Natural killer cell treated with Interleukin-12 subunit alpha and Interleukin-12 subunit beta and Interleukin-15 and Interleukin-18, amount 100 ng/mL, for 72 hours (primary cell): ENCODE measurements at regions not wholly inside any gene's neighbourhood (a gene's known extent, or its start where the extent isn't known, plus 50 kb on each side); places are given as distances from the start of the nearest gene placed in this dataset.

Source experiments
- ATAC-seq, 2 donors: fragments of 150-1000 bp; cut with Tn5 transposase in 1 of 2; sonication (Bioruptor Pico), chemical (Tn5 transposase) in 1 of 2; 2 replicates each; pipeline ENCODE4 v1.10.0; 2021
- DNase-seq: peaks from one replicate; pipeline ENCODE4 v3.0.0; 2022; ENCODE audit warnings: low spot score
- H3K27ac Mint-ChIP-seq, 2 donors: 1 replicate in 1 of 2; 2 replicates in 1 of 2; pipeline ENCODE4 v1.8.0; 2022; ENCODE audit warnings: mixed read lengths in 2 of 2, mild to moderate bottlenecking in 1 of 2, moderate library complexity in 1 of 2
- H3K27me3 Mint-ChIP-seq, 2 donors: 1 replicate in 1 of 2; 2 replicates in 1 of 2; pipeline ENCODE4 v1.8.0; 2022; ENCODE audit warnings: mixed read lengths in 2 of 2
- H3K36me3 Mint-ChIP-seq: one replicate; pipeline ENCODE4 v1.8.0; 2022; ENCODE audit warnings: mixed read lengths
- H3K4me1 Mint-ChIP-seq, 2 donors: 1 replicate in 1 of 2; 2 replicates in 1 of 2; pipeline ENCODE4 v1.8.0; 2022; ENCODE audit warnings: low read depth in 2 of 2, mixed read lengths in 2 of 2, mild to moderate bottlenecking in 1 of 2
- H3K4me3 Mint-ChIP-seq: one replicate; pipeline ENCODE4 v1.8.0; 2022; ENCODE audit warnings: mixed read lengths
- H3K9me3 Mint-ChIP-seq: 2 replicates; pipeline ENCODE4 v1.8.0; 2022; ENCODE audit warnings: mixed read lengths

DNA sequence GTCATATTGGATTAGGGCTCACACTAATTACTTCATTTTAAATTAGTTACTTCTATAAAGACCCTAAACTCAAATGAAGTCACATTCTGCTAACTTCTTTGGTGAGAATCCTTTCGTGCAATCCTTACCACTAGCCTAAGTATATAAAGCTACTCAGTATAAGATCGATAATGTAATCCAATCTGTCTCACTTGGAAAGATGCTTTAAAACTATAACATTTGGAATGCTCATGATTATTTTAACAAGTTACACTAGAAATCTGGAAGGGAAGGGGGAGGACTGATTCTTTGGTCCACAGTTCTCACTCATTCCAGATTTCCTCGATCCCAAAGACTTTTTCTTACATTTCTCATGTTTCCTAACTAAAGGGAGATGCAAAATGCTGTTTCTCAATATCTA lies 336.4 kb upstream of the SLIT2 start:
- H3K36me3 Mint-ChIP-seq = peaks cover 7% of the 10 kb centered on the region
- H3K9me3 Mint-ChIP-seq = peaks cover 28% of the 10 kb centered on the region
- H3K4me3 Mint-ChIP-seq = no peak overlapping the region
- no peak overlapping the region for H3K27ac Mint-ChIP-seq
- ATAC-seq (no peak), DNase-seq (no peak)
- H3K27me3 Mint-ChIP-seq = no peaks in the 10 kb centered on the region
- no peaks in the 10 kb centered on the region for H3K4me1 Mint-ChIP-seq

DNA sequence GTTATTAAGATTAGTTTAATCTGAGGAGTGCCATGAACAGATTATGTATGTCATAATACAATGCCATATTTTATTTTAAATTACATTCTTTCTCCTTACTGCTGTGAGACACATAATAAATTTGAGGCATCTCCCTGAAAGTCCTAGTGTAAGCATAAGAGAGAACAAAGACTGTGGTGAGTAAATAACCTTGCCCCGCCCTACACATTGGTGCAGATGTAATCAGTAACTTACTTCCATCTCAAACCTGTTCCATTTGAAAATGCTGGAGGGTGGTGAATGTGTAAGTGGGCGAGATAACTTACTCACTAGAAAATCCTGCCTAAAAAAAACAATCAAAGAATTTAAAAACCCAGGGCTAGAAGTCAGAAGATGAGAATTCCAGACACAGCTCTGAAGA lies 338.1 kb upstream of the SLIT2 start:
- Mint-ChIP-seq H3K27me3 (no peaks in the 10 kb centered on the region), H3K9me3 (peaks cover 21% of the 10 kb centered on the region), H3K4me3 (no peak overlapping the region), H3K36me3 (peaks cover 3% of the 10 kb centered on the region), H3K27ac (no peak overlapping the region), H3K4me1 (no peaks in the 10 kb centered on the region)
- DNase-seq = no peak
- no peak for ATAC-seq

DNA sequence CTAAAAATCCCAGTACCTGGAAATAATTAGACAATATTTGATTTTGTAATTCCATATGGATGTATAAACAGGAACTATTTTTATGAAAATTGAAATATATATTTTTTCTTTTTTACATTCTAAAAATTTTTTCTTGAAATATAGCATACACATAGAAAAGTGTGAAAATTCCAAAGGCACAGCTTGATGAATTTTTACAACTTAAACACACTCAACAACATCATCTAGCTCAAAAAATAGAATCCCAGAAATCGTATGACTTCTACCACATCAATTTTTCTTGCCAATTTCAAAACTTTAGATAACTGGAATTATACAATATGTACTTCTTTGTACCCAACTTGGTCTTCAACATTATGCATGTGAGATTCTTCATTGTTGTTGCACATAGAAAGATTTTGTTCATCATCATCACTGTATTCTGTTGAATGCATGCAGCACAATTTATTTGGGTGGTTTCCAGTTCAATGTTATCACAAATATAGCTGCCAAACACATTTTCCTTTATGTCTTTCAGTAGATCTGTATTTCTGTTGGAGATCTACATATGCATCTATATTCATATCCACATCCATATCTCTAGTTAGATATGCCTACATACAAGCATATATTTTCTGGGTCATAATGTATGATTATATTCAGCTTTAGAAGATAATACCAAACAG lies 340.7 kb upstream of the SLIT2 start:
- H3K4me3 Mint-ChIP-seq = no peak overlapping the region
- no peaks in the 10 kb centered on the region for H3K27me3 Mint-ChIP-seq
- DNase-seq = no peak
- ATAC-seq = no peak
- H3K9me3 Mint-ChIP-seq = peaks cover 15% of the 10 kb centered on the region
- no peaks in the 10 kb centered on the region for H3K36me3 Mint-ChIP-seq
- H3K27ac Mint-ChIP-seq = no peak overlapping the region
- no peaks in the 10 kb centered on the region for H3K4me1 Mint-ChIP-seq

DNA sequence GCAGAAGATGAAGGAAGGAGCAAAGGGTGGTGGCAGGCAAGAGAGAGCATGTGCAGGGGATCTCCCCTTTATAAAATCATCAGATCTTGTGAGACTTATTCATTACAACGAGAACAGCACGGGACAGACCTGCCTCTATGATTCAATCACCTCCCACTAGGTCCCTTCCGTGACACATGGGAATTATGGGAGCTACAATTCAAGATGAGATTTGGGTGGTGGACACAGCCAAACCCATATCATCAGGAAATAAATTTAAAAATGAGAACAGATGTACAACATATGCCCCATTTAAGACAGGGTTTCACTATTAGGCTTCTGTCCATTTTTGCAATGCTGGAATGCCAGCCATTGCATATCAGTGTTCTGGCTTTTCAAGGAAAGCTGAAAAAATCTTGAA lies 346.7 kb upstream of the SLIT2 start:
- no peaks in the 10 kb centered on the region for H3K27me3 Mint-ChIP-seq
- H3K36me3 Mint-ChIP-seq = no peaks in the 10 kb centered on the region
- peaks cover 14% of the 10 kb centered on the region for H3K9me3 Mint-ChIP-seq
- DNase-seq (no peak), ATAC-seq (no peak)
- H3K4me3 Mint-ChIP-seq = no peak overlapping the region
- no peak overlapping the region for H3K27ac Mint-ChIP-seq
- H3K4me1 Mint-ChIP-seq = no peaks in the 10 kb centered on the region

DNA sequence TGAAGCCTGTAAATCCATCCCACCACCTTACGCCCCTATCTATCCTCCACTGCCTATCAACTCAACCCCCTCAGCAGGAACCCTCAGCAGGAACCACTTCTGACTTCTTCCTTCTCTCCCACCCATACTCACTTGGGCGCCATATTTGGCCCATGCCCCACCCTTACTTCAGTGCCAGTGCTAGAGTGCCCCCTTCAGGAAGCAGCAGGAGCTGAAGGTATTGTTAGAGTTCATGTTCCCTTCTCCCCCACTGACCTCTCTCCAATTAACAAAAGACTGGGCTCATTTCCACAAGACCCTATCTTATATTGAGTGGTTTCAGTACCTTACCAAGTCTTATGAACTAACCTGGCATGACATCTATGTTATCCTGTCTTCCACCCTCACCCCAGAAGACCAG lies 363.1 kb upstream of the SLIT2 start:
- peaks cover 10% of the 10 kb centered on the region for H3K36me3 Mint-ChIP-seq
- H3K27me3 Mint-ChIP-seq = no peaks in the 10 kb centered on the region
- H3K4me3 Mint-ChIP-seq = no peak overlapping the region
- H3K9me3 Mint-ChIP-seq = peaks cover 17% of the 10 kb centered on the region
- H3K27ac Mint-ChIP-seq = no peak overlapping the region
- no peak for DNase-seq
- H3K4me1 Mint-ChIP-seq = no peaks in the 10 kb centered on the region
- ATAC-seq = no peak

DNA sequence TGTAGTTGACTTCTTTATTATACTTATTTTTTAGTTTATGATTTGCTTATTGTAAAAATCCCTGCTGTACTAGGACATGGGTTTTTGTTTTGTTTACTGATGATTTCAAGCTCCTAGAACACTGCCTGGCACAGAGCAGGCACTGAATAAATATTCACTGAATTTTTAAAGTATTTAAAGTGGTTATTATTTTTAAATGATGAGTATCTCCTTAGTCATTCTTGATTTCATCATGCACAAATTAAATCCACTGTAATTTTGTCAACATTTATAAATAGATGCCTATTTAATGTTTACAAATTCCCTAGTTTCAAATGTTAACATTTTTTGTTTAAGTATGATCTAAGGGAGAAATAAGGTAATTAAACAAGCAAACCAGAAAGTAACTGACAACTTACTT lies 367.9 kb upstream of the SLIT2 start:
- peaks cover 14% of the 10 kb centered on the region for H3K36me3 Mint-ChIP-seq
- H3K27me3 Mint-ChIP-seq = no peaks in the 10 kb centered on the region
- DNase-seq (no peak), ATAC-seq (no peak)
- H3K4me1 Mint-ChIP-seq = no peaks in the 10 kb centered on the region
- H3K4me3 Mint-ChIP-seq = no peak overlapping the region
- peaks cover 26% of the 10 kb centered on the region for H3K9me3 Mint-ChIP-seq
- H3K27ac Mint-ChIP-seq = no peak overlapping the region

DNA sequence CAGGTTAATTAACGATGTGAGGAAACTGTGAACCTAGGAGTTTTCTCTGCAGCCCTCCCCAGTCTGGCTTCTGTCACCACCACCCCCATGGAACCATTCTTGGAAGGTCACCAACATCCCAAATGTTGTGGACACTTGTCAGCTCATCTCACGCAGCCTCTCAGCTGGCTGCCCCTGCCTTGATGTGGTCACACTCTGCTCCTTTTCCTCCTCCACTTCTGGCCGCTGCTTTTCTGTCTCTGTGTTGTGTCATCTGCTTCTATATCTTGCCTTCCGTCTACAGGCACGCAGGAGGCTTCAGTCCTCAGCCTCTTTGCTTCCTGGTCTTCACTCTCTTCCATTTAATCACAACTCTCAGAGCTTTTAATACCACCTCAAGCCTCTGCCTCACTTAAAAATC lies 371.5 kb upstream of the SLIT2 start:
- no peaks in the 10 kb centered on the region for H3K4me1 Mint-ChIP-seq
- no peak overlapping the region for H3K27ac Mint-ChIP-seq
- ATAC-seq (no peak), DNase-seq (no peak)
- H3K36me3 Mint-ChIP-seq = peaks cover 7% of the 10 kb centered on the region
- H3K27me3 Mint-ChIP-seq = no peaks in the 10 kb centered on the region
- H3K9me3 Mint-ChIP-seq = peaks cover 27% of the 10 kb centered on the region
- H3K4me3 Mint-ChIP-seq = no peak overlapping the region

DNA sequence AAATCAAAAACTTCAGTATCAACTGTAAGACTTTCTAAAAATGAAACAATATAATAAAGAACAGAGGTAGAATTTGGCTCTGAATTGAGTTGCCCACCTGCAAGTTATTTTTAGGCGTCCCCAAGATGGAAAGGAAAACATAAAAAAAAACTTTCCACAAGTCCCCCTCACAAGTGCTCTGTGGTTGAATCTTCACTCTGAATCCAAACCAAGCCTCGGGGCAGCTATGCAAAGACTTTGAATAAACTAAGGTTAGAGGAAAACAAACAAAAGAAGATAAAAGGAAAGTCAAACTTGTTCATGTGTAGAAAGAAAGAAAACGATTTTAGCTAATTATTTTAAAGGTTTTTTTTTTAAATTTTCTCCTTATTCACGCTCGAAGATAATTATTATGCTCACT lies 372.4 kb upstream of the SLIT2 start:
- Mint-ChIP-seq H3K4me1 (no peaks in the 10 kb centered on the region), H3K36me3 (peaks cover 7% of the 10 kb centered on the region), H3K27me3 (no peaks in the 10 kb centered on the region), H3K4me3 (no peak overlapping the region), H3K9me3 (peaks cover 25% of the 10 kb centered on the region), H3K27ac (no peak overlapping the region)
- ATAC-seq (no peak), DNase-seq (no peak)

DNA sequence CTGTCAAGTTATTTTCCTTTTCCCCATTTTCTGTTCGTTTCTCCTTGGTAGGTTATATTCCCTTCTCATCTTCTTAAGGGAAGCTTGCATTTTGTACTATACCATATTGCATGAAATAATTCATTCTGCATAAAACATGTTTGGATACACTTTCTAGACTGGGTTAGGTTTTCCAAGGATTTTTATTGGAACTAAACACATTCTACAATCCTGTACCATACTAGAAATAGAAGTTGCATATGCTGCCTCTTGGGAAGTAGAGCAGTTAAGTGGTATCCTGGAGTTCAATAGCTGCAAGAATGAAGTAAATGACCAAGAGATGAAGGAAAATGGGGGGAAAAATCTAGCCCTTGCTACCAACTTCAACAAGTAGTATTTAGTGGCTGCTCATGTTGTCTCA lies 393.7 kb upstream of the SLIT2 start:
- Mint-ChIP-seq H3K4me3 (no peak overlapping the region), H3K27ac (no peak overlapping the region), H3K9me3 (peaks cover 12% of the 10 kb centered on the region), H3K27me3 (no peaks in the 10 kb centered on the region), H3K4me1 (no peaks in the 10 kb centered on the region), H3K36me3 (peaks cover 4% of the 10 kb centered on the region)
- DNase-seq = no peak
- no peak for ATAC-seq

DNA sequence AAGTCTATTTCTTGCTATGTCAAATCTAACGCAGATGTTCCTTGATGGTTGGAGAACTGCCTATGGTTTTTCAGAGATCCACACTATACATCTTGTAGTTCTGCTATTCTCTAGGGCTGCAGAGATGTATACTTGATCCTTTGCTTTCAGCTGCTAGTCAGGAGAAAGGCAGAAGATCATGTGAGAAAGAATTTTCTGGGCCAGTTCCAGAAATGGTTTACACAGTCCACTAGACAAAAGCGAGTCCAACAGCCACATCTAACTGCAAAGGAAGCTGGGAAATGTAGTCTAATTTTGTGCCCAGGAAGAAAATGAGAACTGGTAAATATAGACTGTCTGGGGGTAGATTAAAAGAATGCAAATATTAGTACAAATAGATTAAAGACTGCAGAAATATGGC lies 394.3 kb upstream of the SLIT2 start:
- no peak for ATAC-seq
- Mint-ChIP-seq H3K27me3 (no peaks in the 10 kb centered on the region), H3K9me3 (peaks cover 15% of the 10 kb centered on the region), H3K27ac (no peak overlapping the region), H3K36me3 (peaks cover 4% of the 10 kb centered on the region), H3K4me3 (no peak overlapping the region), H3K4me1 (no peaks in the 10 kb centered on the region)
- no peak for DNase-seq

DNA sequence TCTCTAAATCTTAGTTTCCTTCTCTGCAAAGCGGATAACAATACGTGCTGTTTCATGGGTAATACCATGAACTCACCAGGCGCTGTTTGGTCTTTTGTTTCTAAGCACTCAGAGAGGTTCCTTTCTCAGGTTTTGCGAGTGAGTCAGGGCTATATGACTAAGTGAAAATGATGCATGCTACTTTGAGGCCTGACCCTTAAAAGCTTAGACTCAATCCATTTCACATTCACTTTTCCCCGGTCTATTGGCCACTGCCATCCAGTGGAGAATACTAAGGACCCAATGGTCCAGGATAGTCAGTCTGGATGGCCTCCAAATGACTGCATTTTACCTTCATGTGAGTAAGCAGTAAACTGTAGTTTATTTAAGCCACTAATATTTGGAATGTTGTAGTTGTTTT lies 400.8 kb upstream of the SLIT2 start:
- no peaks in the 10 kb centered on the region for H3K4me1 Mint-ChIP-seq
- H3K4me3 Mint-ChIP-seq = no peak overlapping the region
- H3K9me3 Mint-ChIP-seq = peaks cover 21% of the 10 kb centered on the region
- H3K36me3 Mint-ChIP-seq = no peaks in the 10 kb centered on the region
- DNase-seq (no peak), ATAC-seq (no peak)
- H3K27ac Mint-ChIP-seq = no peak overlapping the region
- no peaks in the 10 kb centered on the region for H3K27me3 Mint-ChIP-seq

DNA sequence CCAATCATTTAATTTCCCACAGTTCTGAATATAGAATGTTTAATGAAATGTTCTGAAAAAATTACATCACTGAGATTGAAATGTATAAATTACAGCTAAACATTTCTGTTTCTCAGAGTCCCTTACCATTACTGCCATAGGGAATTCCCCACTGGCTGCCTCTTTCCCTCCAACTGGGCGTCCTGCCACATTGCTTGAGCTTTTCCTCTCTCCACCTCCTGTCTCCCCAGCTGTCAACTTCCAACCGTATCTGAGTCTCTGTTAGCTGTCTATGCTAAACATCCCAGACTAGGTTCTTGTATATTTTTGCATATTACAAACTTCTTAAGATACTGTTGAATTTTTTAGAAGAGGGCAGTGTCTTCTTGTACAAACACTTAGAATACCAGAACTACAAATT lies 407.3 kb upstream of the SLIT2 start:
- no peaks in the 10 kb centered on the region for H3K4me1 Mint-ChIP-seq
- H3K27ac Mint-ChIP-seq = no peak overlapping the region
- ATAC-seq = no peak
- H3K27me3 Mint-ChIP-seq = no peaks in the 10 kb centered on the region
- no peak for DNase-seq
- H3K9me3 Mint-ChIP-seq = peaks cover 11% of the 10 kb centered on the region
- no peaks in the 10 kb centered on the region for H3K36me3 Mint-ChIP-seq
- no peak overlapping the region for H3K4me3 Mint-ChIP-seq

DNA sequence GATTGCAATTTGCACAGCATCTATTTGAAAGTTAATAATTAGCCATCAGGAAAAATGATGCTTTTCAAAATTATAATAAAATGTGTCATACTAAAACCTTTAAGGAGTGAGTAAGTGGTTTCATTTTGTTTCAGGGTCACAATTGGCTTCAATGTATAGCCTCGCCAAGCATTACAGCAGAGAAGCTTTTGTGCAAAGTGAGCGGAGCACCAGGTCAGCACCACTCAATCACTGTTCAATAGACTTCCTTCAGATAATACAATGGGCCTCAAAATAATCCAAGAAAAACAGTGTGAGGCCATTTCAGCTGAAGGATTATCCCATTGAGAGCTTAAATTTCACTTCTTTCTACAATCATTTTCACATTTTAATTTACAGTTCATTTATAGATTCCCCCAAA lies 409.2 kb upstream of the SLIT2 start:
- H3K36me3 Mint-ChIP-seq = no peaks in the 10 kb centered on the region
- ATAC-seq = no peak
- H3K27me3 Mint-ChIP-seq = no peaks in the 10 kb centered on the region
- H3K4me1 Mint-ChIP-seq = no peaks in the 10 kb centered on the region
- no peak for DNase-seq
- no peak overlapping the region for H3K27ac Mint-ChIP-seq
- peaks cover 11% of the 10 kb centered on the region for H3K9me3 Mint-ChIP-seq
- no peak overlapping the region for H3K4me3 Mint-ChIP-seq

DNA sequence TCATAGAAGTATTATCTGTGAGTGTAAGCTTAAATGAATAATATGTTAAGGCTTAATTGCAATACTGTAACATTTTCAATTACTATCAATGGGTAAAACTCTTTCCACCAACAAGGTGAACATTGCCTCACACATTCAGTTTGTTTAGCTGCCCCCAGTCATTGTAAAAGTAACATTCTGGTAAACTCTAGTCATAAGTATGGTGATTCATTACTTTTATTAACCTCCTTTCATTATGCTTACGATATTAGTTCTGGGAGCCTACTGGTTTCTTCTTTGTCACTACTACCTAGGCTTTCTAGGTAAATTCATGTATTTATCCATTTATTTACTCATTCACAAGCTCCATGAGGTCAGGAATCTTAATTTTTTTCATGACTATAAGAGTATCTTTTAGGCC lies 412.8 kb upstream of the SLIT2 start:
- H3K36me3 Mint-ChIP-seq = no peaks in the 10 kb centered on the region
- peaks cover 9% of the 10 kb centered on the region for H3K9me3 Mint-ChIP-seq
- no peak for DNase-seq
- H3K4me3 Mint-ChIP-seq = no peak overlapping the region
- no peak overlapping the region for H3K27ac Mint-ChIP-seq
- H3K27me3 Mint-ChIP-seq = no peaks in the 10 kb centered on the region
- no peak for ATAC-seq
- no peaks in the 10 kb centered on the region for H3K4me1 Mint-ChIP-seq

DNA sequence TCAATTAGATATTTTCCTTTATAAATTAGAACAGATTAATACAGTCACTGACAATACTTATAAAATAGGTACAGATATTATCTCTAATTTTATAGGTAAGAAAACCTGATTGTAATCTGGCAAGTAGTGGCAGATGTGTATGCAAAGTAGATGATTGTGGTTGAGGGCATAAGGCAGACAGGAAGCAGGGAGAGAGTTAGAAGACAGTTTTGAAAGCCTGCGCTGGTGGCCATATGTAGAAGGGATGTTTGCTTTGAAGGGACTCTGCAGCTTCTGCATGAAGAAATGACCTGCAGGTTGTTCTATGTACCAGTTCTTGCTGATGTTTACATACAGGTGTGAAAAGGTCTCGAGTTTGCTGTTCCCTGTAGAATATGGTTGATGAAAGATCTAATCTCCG lies 416.3 kb upstream of the SLIT2 start:
- no peak overlapping the region for H3K4me3 Mint-ChIP-seq
- H3K27ac Mint-ChIP-seq = no peak overlapping the region
- H3K27me3 Mint-ChIP-seq = no peaks in the 10 kb centered on the region
- ATAC-seq (no peak), DNase-seq (no peak)
- no peaks in the 10 kb centered on the region for H3K4me1 Mint-ChIP-seq
- no peaks in the 10 kb centered on the region for H3K36me3 Mint-ChIP-seq
- peaks cover 9% of the 10 kb centered on the region for H3K9me3 Mint-ChIP-seq
